ENCODE measurements at regions not wholly inside any gene's neighbourhood (a gene's known extent, or its start where the extent isn't known, plus 50 kb on each side); places are given as distances from the start of the nearest gene placed in this dataset.
"Not testable (repeated sequence)": the region's sequence is repeated elsewhere in the genome, so short reads cannot be mapped to it uniquely, and the experiment has no call there.

- no peak overlapping the region for H3K27ac Mint-ChIP-seq
- peaks cover 1% of the 10 kb centered on the region for H3K27me3 Mint-ChIP-seq
- H3K9me3 Mint-ChIP-seq: no peaks in the 10 kb centered on the region
- no peak overlapping the region for H3K4me3 Mint-ChIP-seq
- H3K36me3 Mint-ChIP-seq: no peaks in the 10 kb centered on the region
- peaks cover 0 to 2% (median 0%) of the 10 kb centered on the region in 3 donors for H3K4me1 Mint-ChIP-seq
Observed at GRCh38 chr2:167345559-167345958, 457.3 kb downstream of the XIRP2 start.

GRCh38 chr2:167342769-167343168, 454.5 kb downstream of the XIRP2 start:
- Mint-ChIP-seq H3K9me3 (no peaks in the 10 kb centered on the region), H3K27ac (no peak overlapping the region), H3K4me3 (no peak overlapping the region), H3K36me3 (no peaks in the 10 kb centered on the region), H3K27me3 (peaks cover 1% of the 10 kb centered on the region), H3K4me1 (peaks cover 0 to 2% (median 0%) of the 10 kb centered on the region in 3 donors)

GRCh38 chr2:167340322-167340721, 452.0 kb downstream of the XIRP2 start:
- peaks cover 0 to 2% (median 0%) of the 10 kb centered on the region in 3 donors for H3K4me1 Mint-ChIP-seq
- no peaks in the 10 kb centered on the region for H3K9me3 Mint-ChIP-seq
- H3K27me3 Mint-ChIP-seq: peaks cover 1% of the 10 kb centered on the region
- H3K27ac Mint-ChIP-seq: no peak overlapping the region
- no peaks in the 10 kb centered on the region for H3K36me3 Mint-ChIP-seq
- no peak overlapping the region for H3K4me3 Mint-ChIP-seq

GRCh38 chr2:167336213-167336612, 447.9 kb downstream of the XIRP2 start:
- no peaks in the 10 kb centered on the region for H3K27me3 Mint-ChIP-seq
- no peak overlapping the region for H3K4me3 Mint-ChIP-seq
- no peaks in the 10 kb centered on the region for H3K9me3 Mint-ChIP-seq
- no peaks in the 10 kb centered on the region for H3K36me3 Mint-ChIP-seq
- no peak overlapping the region for H3K27ac Mint-ChIP-seq
- H3K4me1 Mint-ChIP-seq: peaks cover 0 to 2% (median 0%) of the 10 kb centered on the region in 3 donors

GRCh38 chr2:167335541-167335992, 447.3 kb downstream of the XIRP2 start:
- Mint-ChIP-seq H3K4me1 (no peaks in the 10 kb centered on the region), H3K9me3 (peaks cover 0 to 2% (median 0%) of the 10 kb centered on the region in 3 donors), H3K4me3 (no peak overlapping the region), H3K36me3 (no peaks in the 10 kb centered on the region), H3K27me3 (no peaks in the 10 kb centered on the region), H3K27ac (no peak overlapping the region)

- Mint-ChIP-seq H3K4me3 (no peak overlapping the region), H3K36me3 (no peaks in the 10 kb centered on the region), H3K27ac (no peak overlapping the region), H3K9me3 (peaks cover 0 to 2% (median 0%) of the 10 kb centered on the region in 3 donors), H3K27me3 (no peaks in the 10 kb centered on the region), H3K4me1 (no peaks in the 10 kb centered on the region)
Observed at GRCh38 chr2:167334146-167334742, 446.0 kb downstream of the XIRP2 start.

GRCh38 chr2:167333245-167333644, 445.0 kb downstream of the XIRP2 start:
- Mint-ChIP-seq H3K9me3 (peaks cover 0 to 2% (median 0%) of the 10 kb centered on the region in 3 donors), H3K27me3 (no peaks in the 10 kb centered on the region), H3K4me3 (no peak overlapping the region), H3K36me3 (no peaks in the 10 kb centered on the region), H3K27ac (no peak overlapping the region), H3K4me1 (no peaks in the 10 kb centered on the region)

- Mint-ChIP-seq H3K27me3 (no peaks in the 10 kb centered on the region), H3K4me1 (no peaks in the 10 kb centered on the region), H3K36me3 (no peaks in the 10 kb centered on the region), H3K9me3 (peaks cover 0 to 2% (median 0%) of the 10 kb centered on the region in 3 donors), H3K27ac (no peak overlapping the region), H3K4me3 (no peak overlapping the region)
Observed at GRCh38 chr2:167332358-167332757, 444.1 kb downstream of the XIRP2 start.

- Mint-ChIP-seq H3K36me3 (no peaks in the 10 kb centered on the region), H3K4me1 (no peaks in the 10 kb centered on the region), H3K27ac (no peak overlapping the region), H3K4me3 (no peak overlapping the region), H3K27me3 (no peaks in the 10 kb centered on the region), H3K9me3 (peaks cover 0 to 2% (median 0%) of the 10 kb centered on the region in 3 donors)
Observed at GRCh38 chr2:167331636-167332232, 443.5 kb downstream of the XIRP2 start.

GRCh38 chr2:167328808-167329207, 440.5 kb downstream of the XIRP2 start:
- H3K36me3 Mint-ChIP-seq, H3K27me3 Mint-ChIP-seq, H3K4me1 Mint-ChIP-seq, H3K27ac Mint-ChIP-seq, H3K9me3 Mint-ChIP-seq, H3K4me3 Mint-ChIP-seq: not testable (repeated sequence)

GRCh38 chr2:167322795-167323194, 434.5 kb downstream of the XIRP2 start:
- Mint-ChIP-seq H3K4me3 (no peak overlapping the region), H3K4me1 (no peaks in the 10 kb centered on the region), H3K27ac (no peak overlapping the region), H3K9me3 (peaks cover 0 to 5% (median 4%) of the 10 kb centered on the region in 3 donors), H3K27me3 (no peaks in the 10 kb centered on the region), H3K36me3 (no peaks in the 10 kb centered on the region)

GRCh38 chr2:167318581-167318980, 430.3 kb downstream of the XIRP2 start:
- Mint-ChIP-seq H3K4me1 (no peaks in the 10 kb centered on the region), H3K36me3 (no peaks in the 10 kb centered on the region), H3K4me3 (no peak overlapping the region), H3K27me3 (no peaks in the 10 kb centered on the region), H3K27ac (no peak overlapping the region), H3K9me3 (no peaks in the 10 kb centered on the region)

- H3K4me3 Mint-ChIP-seq: no peak overlapping the region
- no peak overlapping the region for H3K27ac Mint-ChIP-seq
- H3K9me3 Mint-ChIP-seq: no peaks in the 10 kb centered on the region
- no peaks in the 10 kb centered on the region for H3K36me3 Mint-ChIP-seq
- H3K27me3 Mint-ChIP-seq: peaks cover 1% of the 10 kb centered on the region
- no peaks in the 10 kb centered on the region for H3K4me1 Mint-ChIP-seq
Observed at GRCh38 chr2:167310442-167310841, 422.2 kb downstream of the XIRP2 start.
